Stimulated activated CD4-positive, alpha-beta T cell treated with anti-CD3 and anti-CD28 coated beads, Interleukin-1b, Interleukin-23, amount 100 ng/mL, for 48 hours (primary cell): ENCODE measurements at regions not wholly inside any gene's neighbourhood (a gene's known extent, or its start where the extent isn't known, plus 50 kb on each side); places are given as distances from the start of the nearest gene placed in this dataset.
"Not testable (repeated sequence)": the region's sequence is repeated elsewhere in the genome, so short reads cannot be mapped to it uniquely, and the experiment has no call there.

Experiments
- DNase-seq: peaks from one replicate; pipeline ENCODE4 v3.0.0-alpha.2; 2020

GRCh38 chr11:23257556-23257955 lies 397.3 kb upstream of the CCDC179 start:
- no peak for DNase-seq

- DNase-seq = no peak
Observed at GRCh38 chr11:23263466-23263865, 403.2 kb upstream of the CCDC179 start.

GRCh38 chr11:23272095-23272494 lies 411.8 kb upstream of the CCDC179 start:
- DNase-seq = no peak

GRCh38 chr11:23278121-23278520 lies 417.8 kb upstream of the CCDC179 start:
- DNase-seq = no peak

GRCh38 chr11:23280088-23280487 lies 419.8 kb upstream of the CCDC179 start:
- DNase-seq = no peak

- DNase-seq = no peak
Observed at GRCh38 chr11:23283666-23284065, 423.4 kb upstream of the CCDC179 start.

- DNase-seq = no peak
Observed at GRCh38 chr11:23284631-23285030, 424.4 kb upstream of the CCDC179 start.

- no peak for DNase-seq
Observed at GRCh38 chr11:23288003-23288783, 427.9 kb upstream of the CCDC179 start.

GRCh38 chr11:23295241-23295640 lies 435.0 kb upstream of the CCDC179 start:
- DNase-seq = no peak

GRCh38 chr11:23308041-23308440 lies 447.8 kb upstream of the CCDC179 start:
- no peak for DNase-seq

- DNase-seq = no peak
Observed at GRCh38 chr11:23310276-23310675, 450.0 kb upstream of the CCDC179 start.

- no peak for DNase-seq
Observed at GRCh38 chr11:23311986-23312940, 452.0 kb upstream of the CCDC179 start.

GRCh38 chr11:23313001-23313400 lies 452.7 kb upstream of the CCDC179 start:
- DNase-seq = no peak

- no peak for DNase-seq
Observed at GRCh38 chr11:23314162-23314561, 453.9 kb upstream of the CCDC179 start.

- DNase-seq = no peak
Observed at GRCh38 chr11:23315286-23315685, 455.0 kb upstream of the CCDC179 start.

- DNase-seq = no peak
Observed at GRCh38 chr11:23317816-23318215, 457.5 kb upstream of the CCDC179 start.

GRCh38 chr11:23318670-23319069 lies 458.4 kb upstream of the CCDC179 start:
- DNase-seq = no peak

- DNase-seq = no peak
Observed at GRCh38 chr11:23320131-23320530, 459.9 kb upstream of the CCDC179 start.

GRCh38 chr11:23335586-23335985 lies 475.3 kb upstream of the CCDC179 start:
- DNase-seq = not testable (repeated sequence)

- DNase-seq = no peak
Observed at GRCh38 chr11:23336961-23337360, 476.7 kb upstream of the CCDC179 start.

GRCh38 chr11:23353611-23354010 lies 493.3 kb upstream of the CCDC179 start:
- no peak for DNase-seq

- DNase-seq = no peak
Observed at GRCh38 chr11:23359297-23359696, 499.0 kb upstream of the CCDC179 start.

- DNase-seq = no peak
Observed at GRCh38 chr11:23364076-23364475, 503.8 kb upstream of the CCDC179 start.
